ENCODE measurements at regions not wholly inside any gene's neighbourhood (a gene's known extent, or its start where the extent isn't known, plus 50 kb on each side); places are given as distances from the start of the nearest gene placed in this dataset.

GRCh38 chr10:107379601-107380000, 215.1 kb upstream of the SORCS1 start:
- no peak overlapping the region for H3K27ac ChIP-seq
- no peaks in the 10 kb centered on the region for H3K27me3 ChIP-seq (replicated peaks in 1 of 7)
- WGBS, 5 donors: 78 to 90% (median 87%) methylated on average over 2 of the region's 2 CpGs
- no peaks in the 10 kb centered on the region for H3K9me3 ChIP-seq
- H3K4me3 ChIP-seq: no peak overlapping the region
- no peaks in the 10 kb centered on the region for H3K4me1 ChIP-seq
- intact Hi-C loops (cut with DNase I; ENCODE audit: low total_unique reads): no loop called here
- DNase-seq: no peak
- no peaks in the 10 kb centered on the region for H3K36me3 ChIP-seq
- TF ChIP-seq POLR2AphosphoS5 (IDR thresholded peaks at IDR 0.05) (no peak), CTCF (IDR thresholded peaks at IDR 0.05 in 8 of 11, conservative IDR thresholded peaks at IDR 0.05 in 3 of 11) (no peak), POLR2A (IDR thresholded peaks at IDR 0.05) (no peak)

GRCh38 chr10:107371801-107372200, 207.3 kb upstream of the SORCS1 start:
- 55 to 90% (median 83%) methylated on average over 2 of the region's 2 CpGs for WGBS, 5 donors

GRCh38 chr10:107364872-107365271, 200.4 kb upstream of the SORCS1 start:
- Histone ChIP-seq H3K27me3 (replicated peaks in 1 of 7) (no peaks in the 10 kb centered on the region), H3K27ac (no peak overlapping the region), H3K4me3 (no peak overlapping the region), H3K36me3 (no peaks in the 10 kb centered on the region), H3K9me3 (no peaks in the 10 kb centered on the region), H3K4me1 (no peaks in the 10 kb centered on the region)
- intact Hi-C loops (cut with DNase I; ENCODE audit: low total_unique reads): no loop called here
- TF ChIP-seq POLR2AphosphoS5 (IDR thresholded peaks at IDR 0.05) (no peak), POLR2A (IDR thresholded peaks at IDR 0.05) (no peak), CTCF (IDR thresholded peaks at IDR 0.05 in 8 of 11, conservative IDR thresholded peaks at IDR 0.05 in 3 of 11) (no peak)
- DNase-seq: no peak
- WGBS, 5 donors: 77 to 85% (median 82%) methylated on average over 3 of the region's 3 CpGs

More at GRCh38 chr10:107371801-107372200, 207.3 kb upstream of the SORCS1 start:
- H3K4me3 ChIP-seq: no peak overlapping the region
- no peak overlapping the region for H3K27ac ChIP-seq
- DNase-seq: no peak
- no peaks in the 10 kb centered on the region for H3K36me3 ChIP-seq
- H3K4me1 ChIP-seq: no peaks in the 10 kb centered on the region
- H3K9me3 ChIP-seq: no peaks in the 10 kb centered on the region
- intact Hi-C loops (cut with DNase I; ENCODE audit: low total_unique reads): no loop called here
- H3K27me3 ChIP-seq (replicated peaks in 1 of 7): no peaks in the 10 kb centered on the region
- TF ChIP-seq CTCF (IDR thresholded peaks at IDR 0.05 in 8 of 11, conservative IDR thresholded peaks at IDR 0.05 in 3 of 11) (no peak), POLR2A (IDR thresholded peaks at IDR 0.05) (no peak), POLR2AphosphoS5 (IDR thresholded peaks at IDR 0.05) (no peak)

GRCh38 chr10:107362306-107362705, 197.8 kb upstream of the SORCS1 start:
- Histone ChIP-seq H3K27me3 (replicated peaks in 1 of 7) (no peaks in the 10 kb centered on the region), H3K36me3 (no peaks in the 10 kb centered on the region), H3K4me3 (no peak overlapping the region), H3K27ac (no peak overlapping the region), H3K9me3 (no peaks in the 10 kb centered on the region), H3K4me1 (no peaks in the 10 kb centered on the region)
- no peak for TF ChIP-seq POLR2AphosphoS5 (IDR thresholded peaks at IDR 0.05)
- no peak for TF ChIP-seq CTCF (IDR thresholded peaks at IDR 0.05 in 8 of 11, conservative IDR thresholded peaks at IDR 0.05 in 3 of 11)
- TF ChIP-seq POLR2A (IDR thresholded peaks at IDR 0.05): no peak
- intact Hi-C loops (cut with DNase I; ENCODE audit: low total_unique reads): no loop called here
- DNase-seq: no peak

Measured in spleen (tissue), 11 donors.